ENCODE measurements at regions not wholly inside any gene's neighbourhood (a gene's known extent, or its start where the extent isn't known, plus 50 kb on each side); places are given as distances from the start of the nearest gene placed in this dataset.

- POLR2A ChIA-PET: no interaction called here
- Mint-ChIP-seq H3K27me3 (ENCODE audit: low read depth) (no peaks in the 10 kb centered on the region), H3K36me3 (no peaks in the 10 kb centered on the region), H3K4me3 (no peak overlapping the region), H3K4me1 (peaks cover 5% of the 10 kb centered on the region; the same call in 1 of the 2 replicates), H3K27ac (no peak overlapping the region), H3K9me3 (peaks cover 6% of the 10 kb centered on the region; the same call in 1 of the 2 replicates)
- no peak for TF ChIP-seq AFF4 (CRISPR knock-in tag; IDR thresholded peaks at IDR 0.05; ENCODE audit: borderline replicate concordance)
- TF ChIP-seq GTF2I (CRISPR knock-in tag; conservative IDR thresholded peaks at IDR 0.05): no peak
- TF ChIP-seq ZBTB21 (CRISPR knock-in tag; IDR thresholded peaks at IDR 0.05; ENCODE audit: borderline replicate concordance): no peak
- TF ChIP-seq IRF1 (CRISPR knock-in tag; IDR thresholded peaks at IDR 0.05): no peak
- TF ChIP-seq JUN (CRISPR knock-in tag; IDR thresholded peaks at IDR 0.05): no peak
- no peak for TF ChIP-seq ZNF396 (CRISPR knock-in tag; IDR thresholded peaks at IDR 0.05; ENCODE audit: borderline replicate concordance)
- no peak for TF ChIP-seq ZNF219 (CRISPR knock-in tag; IDR thresholded peaks at IDR 0.05; ENCODE audit: borderline replicate concordance)
- no peak for TF ChIP-seq NFE2L1 (CRISPR knock-in tag; IDR thresholded peaks at IDR 0.05)
- ATAC-seq (no peak), DNase-seq (ENCODE audit: low spot score) (no peak)
- CTCF ChIA-PET: no interaction called here
Observed at GRCh38 chr2:34029073-34029472, 430.0 kb upstream of the FAM98A start.

- Mint-ChIP-seq H3K9me3 (peaks cover 6% of the 10 kb centered on the region; the same call in 1 of the 2 replicates), H3K27me3 (ENCODE audit: low read depth) (no peaks in the 10 kb centered on the region), H3K4me3 (no peak overlapping the region), H3K27ac (no peak overlapping the region), H3K4me1 (peaks cover 5% of the 10 kb centered on the region; the same call in 1 of the 2 replicates), H3K36me3 (no peaks in the 10 kb centered on the region)
- DNase-seq (ENCODE audit: low spot score) (no peak), ATAC-seq (no peak)
- ChIA-PET CTCF (no interaction called here), POLR2A (no interaction called here)
- TF ChIP-seq ESRRA (CRISPR knock-in tag; IDR thresholded peaks at IDR 0.05; ENCODE audit: borderline replicate concordance): no peak
- no peak for TF ChIP-seq PREB (CRISPR knock-in tag; IDR thresholded peaks at IDR 0.05; ENCODE audit: borderline replicate concordance)
- TF ChIP-seq MYBL2 (CRISPR knock-in tag; IDR thresholded peaks at IDR 0.05): no peak
- TF ChIP-seq TEAD4 (CRISPR knock-in tag; IDR thresholded peaks at IDR 0.05): no peak
- no peak for TF ChIP-seq STAT6 (CRISPR knock-in tag; conservative IDR thresholded peaks at IDR 0.05; ENCODE audit: low read depth)
- TF ChIP-seq KAT7 (CRISPR knock-in tag; IDR thresholded peaks at IDR 0.05; ENCODE audit: borderline replicate concordance): no peak
- TF ChIP-seq RORB (CRISPR knock-in tag; IDR thresholded peaks at IDR 0.05): no peak
Observed at GRCh38 chr2:34025196-34025595, 426.1 kb upstream of the FAM98A start.

All from WTC11 (cell line).